GM10266 (cell line): ENCODE measurements at regions not wholly inside any gene's neighbourhood (a gene's known extent, or its start where the extent isn't known, plus 50 kb on each side); places are given as distances from the start of the nearest gene placed in this dataset.

Experiments used
- DNase-seq: peaks from one replicate; pipeline ENCODE4 v3.0.0; 2012; ENCODE audit errors: extremely low spot score
- TF ChIP-seq, protein P1 (sequence below): IDR thresholded peaks from 2 replicates; pipeline ENCODE4 v1.5.1; 2012; ENCODE audit warnings: mild to moderate bottlenecking, low read depth; ENCODE audit not compliant: control insufficient read depth, insufficient read depth; ENCODE audit errors: missing control alignments

GRCh38 chr18:30566877-30567276 is 475.7 kb downstream of the DSC3 start:
- DNase-seq: no peak
- TF ChIP-seq, protein P1, sequence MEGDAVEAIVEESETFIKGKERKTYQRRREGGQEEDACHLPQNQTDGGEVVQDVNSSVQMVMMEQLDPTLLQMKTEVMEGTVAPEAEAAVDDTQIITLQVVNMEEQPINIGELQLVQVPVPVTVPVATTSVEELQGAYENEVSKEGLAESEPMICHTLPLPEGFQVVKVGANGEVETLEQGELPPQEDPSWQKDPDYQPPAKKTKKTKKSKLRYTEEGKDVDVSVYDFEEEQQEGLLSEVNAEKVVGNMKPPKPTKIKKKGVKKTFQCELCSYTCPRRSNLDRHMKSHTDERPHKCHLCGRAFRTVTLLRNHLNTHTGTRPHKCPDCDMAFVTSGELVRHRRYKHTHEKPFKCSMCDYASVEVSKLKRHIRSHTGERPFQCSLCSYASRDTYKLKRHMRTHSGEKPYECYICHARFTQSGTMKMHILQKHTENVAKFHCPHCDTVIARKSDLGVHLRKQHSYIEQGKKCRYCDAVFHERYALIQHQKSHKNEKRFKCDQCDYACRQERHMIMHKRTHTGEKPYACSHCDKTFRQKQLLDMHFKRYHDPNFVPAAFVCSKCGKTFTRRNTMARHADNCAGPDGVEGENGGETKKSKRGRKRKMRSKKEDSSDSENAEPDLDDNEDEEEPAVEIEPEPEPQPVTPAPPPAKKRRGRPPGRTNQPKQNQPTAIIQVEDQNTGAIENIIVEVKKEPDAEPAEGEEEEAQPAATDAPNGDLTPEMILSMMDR: no peak

GRCh38 chr18:30562231-30562630 is 480.3 kb downstream of the DSC3 start:
- TF ChIP-seq, protein P1: no peak
- DNase-seq: no peak

DNA sequence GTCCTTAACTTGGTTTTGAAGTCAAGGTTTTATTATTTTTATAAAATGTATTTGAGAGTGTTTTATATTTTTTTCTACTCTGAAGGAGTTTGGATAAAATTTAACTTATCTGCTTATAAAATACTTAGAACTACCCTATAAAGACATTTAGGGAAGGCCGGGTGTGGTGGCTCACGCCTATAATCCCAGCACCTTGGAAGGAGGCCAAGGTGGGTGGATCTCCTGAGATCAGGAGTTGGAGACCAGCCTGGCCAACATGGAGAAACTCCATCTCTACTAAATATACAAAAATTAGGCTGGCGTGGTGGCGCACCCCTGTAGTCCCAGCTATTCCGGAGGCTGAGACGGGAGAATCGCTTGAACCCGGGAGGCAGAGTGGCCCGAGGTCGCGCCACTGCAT is 486.4 kb downstream of the DSC3 start:
- TF ChIP-seq, protein P1: no peak
- DNase-seq: no peak

- DNase-seq: no peak
- TF ChIP-seq, protein P1: no peak
Measured at GRCh38 chr18:30545393-30545792, 497.1 kb downstream of the DSC3 start.

DNA sequence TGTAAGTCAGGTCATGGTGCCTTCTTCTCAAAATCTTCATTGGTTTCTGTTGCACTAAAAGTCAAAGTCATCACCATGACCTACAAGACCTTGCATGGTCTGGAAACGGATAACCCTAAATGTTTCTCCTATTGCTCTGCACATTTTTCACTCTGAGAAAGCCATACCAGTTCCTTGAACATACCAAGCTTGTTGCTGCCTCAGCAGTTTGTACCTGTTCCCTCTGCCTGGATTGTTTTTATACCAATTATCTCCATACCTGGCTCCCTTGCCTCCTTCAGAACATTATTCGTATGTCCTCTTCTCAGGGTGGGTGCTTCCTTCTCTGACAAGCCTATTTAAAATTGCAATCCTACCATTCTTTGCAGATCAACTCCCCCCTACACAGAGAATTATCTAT is 498.4 kb downstream of the DSC3 start:
- TF ChIP-seq, protein P1: no peak
- no peak for DNase-seq

GRCh38 chr18:30533716-30534115 is 508.8 kb downstream of the DSC3 start:
- DNase-seq: no peak
- TF ChIP-seq, protein P1: no peak

- no peak for DNase-seq
- TF ChIP-seq, protein P1: no peak
Measured at GRCh38 chr18:30527917-30528316, 514.6 kb downstream of the DSC3 start.

DNA sequence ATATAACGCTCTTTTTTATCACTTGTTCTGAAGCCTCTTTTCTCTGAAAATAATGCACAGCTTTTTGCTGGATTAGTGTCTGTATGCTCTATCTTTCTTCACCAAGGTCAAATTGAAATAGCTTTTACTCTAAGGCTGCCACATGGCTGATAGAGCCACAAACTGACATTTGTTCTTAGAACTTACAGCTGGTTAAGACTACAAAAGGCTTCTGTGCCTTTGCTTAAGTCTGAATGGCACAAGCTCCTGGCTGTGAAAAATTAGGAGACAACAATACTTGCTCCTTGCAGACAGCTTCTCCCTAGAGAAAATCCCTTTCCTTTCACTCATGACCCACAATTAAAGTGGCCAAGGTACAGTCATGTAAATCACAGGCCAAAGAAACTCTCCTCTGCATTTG is 515.3 kb downstream of the DSC3 start:
- TF ChIP-seq, protein P1: no peak
- DNase-seq: no peak
